Duodenal mucosa (tissue), 2 donors: ENCODE measurements at regions not wholly inside any gene's neighbourhood (a gene's known extent, or its start where the extent isn't known, plus 50 kb on each side); places are given as distances from the start of the nearest gene placed in this dataset.

Experiments used
- H3K27ac ChIP-seq: one replicate; pipeline ENCODE4 v1.7.0; 2013; ENCODE audit warnings: low read depth, low read length
- H3K27me3 ChIP-seq, 2 donors: one replicate each; pipeline ENCODE4 v1.7.0; 2013; ENCODE audit warnings: low read length in 2 of 2, control low read depth in 1 of 2; ENCODE audit not compliant: insufficient read depth in 2 of 2, control insufficient read depth in 1 of 2
- H3K36me3 ChIP-seq, 2 donors: one replicate each; pipeline ENCODE4 v1.7.0; 2013; ENCODE audit warnings: low read length in 2 of 2, control low read depth in 1 of 2; ENCODE audit not compliant: insufficient read depth in 2 of 2, control insufficient read depth in 1 of 2
- H3K4me1 ChIP-seq, 2 donors: one replicate each; pipeline ENCODE4 v1.7.0; 2013; ENCODE audit warnings: low read length in 2 of 2, control low read depth in 1 of 2; ENCODE audit not compliant: insufficient read depth in 2 of 2, control insufficient read depth in 1 of 2
- H3K4me3 ChIP-seq, 2 donors: one replicate each; pipeline ENCODE4 v1.7.0; 2013; ENCODE audit warnings: low read length in 2 of 2, low read depth in 1 of 2
- H3K9ac ChIP-seq, 2 donors: one replicate each; pipeline ENCODE4 v1.7.0; 2013; ENCODE audit warnings: low read length in 2 of 2, low read depth in 1 of 2
- H3K9me3 ChIP-seq, 2 donors: one replicate each; pipeline ENCODE4 v1.7.0; 2013; ENCODE audit warnings: low read length in 2 of 2, control low read depth in 1 of 2; ENCODE audit not compliant: control insufficient read depth in 1 of 2

- no peak overlapping the region for H3K4me3 ChIP-seq
- H3K4me1 ChIP-seq = no peaks in the 10 kb centered on the region
- H3K36me3 ChIP-seq = no peaks in the 10 kb centered on the region
- H3K27ac ChIP-seq = no peak overlapping the region
- H3K27me3 ChIP-seq = no peaks in the 10 kb centered on the region
- H3K9me3 ChIP-seq = no peaks in the 10 kb centered on the region
- H3K9ac ChIP-seq = no peak overlapping the region
Observed at GRCh38 chr3:5411786-5412185, 224.3 kb downstream of the EDEM1 start.

- H3K27me3 ChIP-seq = no peaks in the 10 kb centered on the region
- H3K27ac ChIP-seq = no peak overlapping the region
- no peak overlapping the region for H3K4me3 ChIP-seq
- peaks cover under 1 to 1% of the 10 kb centered on the region in 2 donors for H3K4me1 ChIP-seq
- H3K9ac ChIP-seq = no peak overlapping the region
- H3K36me3 ChIP-seq = no peaks in the 10 kb centered on the region
- H3K9me3 ChIP-seq = no peaks in the 10 kb centered on the region
Observed at GRCh38 chr3:5423076-5423475, 235.6 kb downstream of the EDEM1 start.

- H3K4me1 ChIP-seq = peaks cover 4 to 6% of the 10 kb centered on the region in 2 donors
- no peak overlapping the region for H3K9ac ChIP-seq
- H3K27me3 ChIP-seq = no peaks in the 10 kb centered on the region
- no peak overlapping the region for H3K27ac ChIP-seq
- no peaks in the 10 kb centered on the region for H3K9me3 ChIP-seq
- no peak overlapping the region for H3K4me3 ChIP-seq
- no peaks in the 10 kb centered on the region for H3K36me3 ChIP-seq
Observed at GRCh38 chr3:5423523-5423922, 236.0 kb downstream of the EDEM1 start.

- Histone ChIP-seq H3K27ac (no peak overlapping the region), H3K4me3 (no peak overlapping the region), H3K27me3 (no peaks in the 10 kb centered on the region), H3K9me3 (no peaks in the 10 kb centered on the region), H3K36me3 (no peaks in the 10 kb centered on the region), H3K4me1 (peaks cover 4 to 16% of the 10 kb centered on the region in 2 donors), H3K9ac (no peak overlapping the region)
Observed at GRCh38 chr3:5425371-5425770, 237.9 kb downstream of the EDEM1 start.

GRCh38 chr3:5426094-5426883, 238.8 kb downstream of the EDEM1 start:
- Histone ChIP-seq H3K27me3 (no peaks in the 10 kb centered on the region), H3K36me3 (no peaks in the 10 kb centered on the region), H3K4me3 (no peak overlapping the region), H3K9ac (no peak overlapping the region), H3K27ac (no peak overlapping the region), H3K9me3 (no peaks in the 10 kb centered on the region), H3K4me1 (peaks cover 4 to 16% of the 10 kb centered on the region in 2 donors)

GRCh38 chr3:5427021-5427420, 239.5 kb downstream of the EDEM1 start:
- H3K27me3 ChIP-seq = no peaks in the 10 kb centered on the region
- H3K4me3 ChIP-seq = no peak overlapping the region
- H3K9ac ChIP-seq = no peak overlapping the region
- no peaks in the 10 kb centered on the region for H3K9me3 ChIP-seq
- H3K36me3 ChIP-seq = no peaks in the 10 kb centered on the region
- peaks cover 4 to 16% of the 10 kb centered on the region in 2 donors for H3K4me1 ChIP-seq
- no peak overlapping the region for H3K27ac ChIP-seq

GRCh38 chr3:5427938-5428337, 240.4 kb downstream of the EDEM1 start:
- Histone ChIP-seq H3K9me3 (no peaks in the 10 kb centered on the region), H3K27me3 (no peaks in the 10 kb centered on the region), H3K4me3 (no peak overlapping the region), H3K36me3 (no peaks in the 10 kb centered on the region), H3K27ac (no peak overlapping the region), H3K9ac (no peak overlapping the region), H3K4me1 (peaks cover 4 to 16% of the 10 kb centered on the region in 2 donors)

- Histone ChIP-seq H3K9me3 (no peaks in the 10 kb centered on the region), H3K4me3 (no peak overlapping the region), H3K4me1 (peaks cover 4 to 16% of the 10 kb centered on the region in 2 donors), H3K27ac (no peak overlapping the region), H3K27me3 (no peaks in the 10 kb centered on the region), H3K9ac (no peak overlapping the region), H3K36me3 (no peaks in the 10 kb centered on the region)
Observed at GRCh38 chr3:5428607-5429516, 241.4 kb downstream of the EDEM1 start.

GRCh38 chr3:5429517-5429890, 242.0 kb downstream of the EDEM1 start:
- Histone ChIP-seq H3K9me3 (no peaks in the 10 kb centered on the region), H3K27me3 (no peaks in the 10 kb centered on the region), H3K4me3 (no peak overlapping the region), H3K9ac (no peak overlapping the region), H3K4me1 (peaks cover 4 to 16% of the 10 kb centered on the region in 2 donors), H3K27ac (no peak overlapping the region), H3K36me3 (no peaks in the 10 kb centered on the region)

GRCh38 chr3:5430701-5431100, 243.2 kb downstream of the EDEM1 start:
- Histone ChIP-seq H3K4me3 (no peak overlapping the region), H3K9ac (no peak overlapping the region), H3K27me3 (no peaks in the 10 kb centered on the region), H3K27ac (no peak overlapping the region), H3K4me1 (peaks cover 4 to 16% of the 10 kb centered on the region in 2 donors), H3K9me3 (no peaks in the 10 kb centered on the region), H3K36me3 (no peaks in the 10 kb centered on the region)
